ES-I3 (cell line): ENCODE measurements at regions not wholly inside any gene's neighbourhood (a gene's known extent, or its start where the extent isn't known, plus 50 kb on each side); places are given as distances from the start of the nearest gene placed in this dataset.

ENCODE experiments used
- H3K36me3 ChIP-seq: 2 replicates; pipeline ENCODE4 v1.6.1; 2013; ENCODE audit warnings: mild to moderate bottlenecking, low read length, control low read depth, moderate library complexity; ENCODE audit not compliant: insufficient read depth
- H3K4me1 ChIP-seq: 2 replicates; pipeline ENCODE4 v1.6.1; 2013; ENCODE audit warnings: mild to moderate bottlenecking, control low read depth, low read length; ENCODE audit not compliant: insufficient read depth
- H3K9ac ChIP-seq: 2 replicates; pipeline ENCODE4 v1.6.1; 2013; ENCODE audit warnings: low read depth, mild to moderate bottlenecking, low read length, moderate library complexity
- H3K9me3 ChIP-seq: 2 replicates; pipeline ENCODE4 v1.6.1; 2013; ENCODE audit warnings: mild to moderate bottlenecking, low read length, moderate library complexity; ENCODE audit not compliant: control insufficient read depth, insufficient read depth

DNA sequence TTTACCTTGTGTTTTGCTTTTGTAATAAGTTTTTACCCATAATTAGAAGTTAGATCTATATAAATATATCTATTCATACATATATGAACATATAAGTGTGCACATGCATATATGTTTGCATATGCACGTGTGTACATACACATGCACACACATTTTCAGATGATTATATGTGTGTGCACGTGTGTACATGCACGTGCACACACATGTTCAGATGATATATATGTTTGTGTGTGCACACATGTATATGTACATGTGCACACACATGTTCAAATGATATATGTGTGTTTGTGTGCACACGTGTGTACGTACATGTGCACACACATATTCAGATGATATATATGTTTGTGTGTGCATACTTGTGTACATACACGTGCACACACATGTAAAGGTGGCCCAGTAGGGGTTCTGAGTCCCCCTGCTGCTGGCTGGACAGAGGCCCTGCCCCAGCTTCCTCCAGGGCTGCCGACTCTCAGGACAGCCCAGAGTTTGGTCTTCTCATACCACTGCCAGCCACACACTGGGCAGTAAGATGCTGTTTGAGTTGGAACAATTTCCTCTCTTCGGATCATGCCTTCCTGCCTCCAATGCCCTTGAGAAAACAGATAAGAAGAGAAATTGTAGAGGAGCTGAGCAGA, 252.3 kb upstream of the PPP2R2D start:
- H3K4me1 ChIP-seq: peaks cover 12% of the 10 kb centered on the region
- H3K9me3 ChIP-seq: peaks cover 3% of the 10 kb centered on the region; the same call in 1 of the 2 replicates
- no peaks in the 10 kb centered on the region for H3K36me3 ChIP-seq
- no peak overlapping the region for H3K9ac ChIP-seq

- Histone ChIP-seq H3K9ac (no peak overlapping the region), H3K4me1 (peaks cover 12% of the 10 kb centered on the region), H3K9me3 (peaks cover 3% of the 10 kb centered on the region; the same call in 1 of the 2 replicates), H3K36me3 (no peaks in the 10 kb centered on the region)
Measured at GRCh38 chr10:131649617-131650016, 251.2 kb upstream of the PPP2R2D start.

GRCh38 chr10:131650169-131650705, 250.6 kb upstream of the PPP2R2D start:
- peaks cover 12% of the 10 kb centered on the region for H3K4me1 ChIP-seq
- H3K36me3 ChIP-seq: no peaks in the 10 kb centered on the region
- H3K9me3 ChIP-seq: peaks cover 3% of the 10 kb centered on the region; the same call in 1 of the 2 replicates
- no peak overlapping the region for H3K9ac ChIP-seq

DNA sequence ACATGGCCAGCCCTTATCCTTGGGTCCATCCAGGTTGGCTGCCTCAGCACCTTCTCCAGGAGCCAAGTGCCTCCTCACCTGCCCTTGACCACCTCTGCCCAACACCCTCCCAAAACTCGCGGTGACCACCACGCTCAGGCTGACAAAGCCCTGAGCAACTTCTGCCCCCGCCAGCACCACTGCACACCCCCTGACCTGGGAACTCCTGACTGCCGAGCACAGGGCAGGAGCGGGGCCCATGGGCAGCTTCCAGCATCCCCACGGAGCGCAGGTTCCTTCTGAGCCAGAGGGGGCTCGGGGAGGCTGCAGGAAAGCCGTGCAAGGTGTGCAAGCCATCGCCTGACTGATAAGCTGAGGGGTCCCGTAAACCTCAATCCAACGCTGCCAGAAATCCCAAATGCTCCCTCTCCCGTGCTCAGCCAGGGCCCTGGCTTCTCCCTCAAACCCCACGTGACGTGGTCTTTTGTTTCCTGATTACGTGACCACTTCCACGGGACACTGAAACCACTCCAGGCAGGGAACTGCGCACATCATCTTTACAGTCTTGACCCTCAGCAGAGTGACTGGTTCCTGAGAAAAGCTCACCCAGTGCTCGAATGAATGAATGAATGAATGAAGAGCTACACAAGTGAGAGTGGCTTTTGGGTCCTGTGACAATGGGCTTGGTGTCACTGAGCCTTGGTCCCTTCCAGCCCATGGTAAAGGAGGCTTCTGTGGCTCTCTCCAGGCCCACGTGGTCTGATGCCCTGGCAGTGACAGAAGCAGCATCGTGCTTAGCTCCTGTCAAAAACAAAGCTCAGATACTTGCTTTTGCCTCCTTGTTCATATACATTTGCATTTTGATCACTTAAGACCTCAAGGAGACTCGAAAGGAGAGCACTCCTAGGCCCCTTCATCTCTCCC, 249.8 kb upstream of the PPP2R2D start:
- Histone ChIP-seq H3K9ac (no peak overlapping the region; the same call in 1 of the 2 replicates), H3K9me3 (peaks cover 3% of the 10 kb centered on the region; the same call in 1 of the 2 replicates), H3K4me1 (peaks cover 12% of the 10 kb centered on the region), H3K36me3 (no peaks in the 10 kb centered on the region)

- peak overlapping the region; percentile 27 for H3K9ac ChIP-seq
- H3K36me3 ChIP-seq: no peaks in the 10 kb centered on the region
- peaks cover 12% of the 10 kb centered on the region for H3K4me1 ChIP-seq
- H3K9me3 ChIP-seq: no peaks in the 10 kb centered on the region
Measured at GRCh38 chr10:131651674-131652437, 249.0 kb upstream of the PPP2R2D start.

- no peaks in the 10 kb centered on the region for H3K9me3 ChIP-seq
- H3K9ac ChIP-seq: no peak overlapping the region; the same call in 1 of the 2 replicates
- no peaks in the 10 kb centered on the region for H3K36me3 ChIP-seq
- peaks cover 12% of the 10 kb centered on the region for H3K4me1 ChIP-seq
Measured at GRCh38 chr10:131652438-131653139, 248.2 kb upstream of the PPP2R2D start.

- Histone ChIP-seq H3K36me3 (no peaks in the 10 kb centered on the region), H3K9ac (no peak overlapping the region), H3K4me1 (peaks cover 12% of the 10 kb centered on the region), H3K9me3 (no peaks in the 10 kb centered on the region)
Measured at GRCh38 chr10:131653140-131653539, 247.7 kb upstream of the PPP2R2D start.

DNA sequence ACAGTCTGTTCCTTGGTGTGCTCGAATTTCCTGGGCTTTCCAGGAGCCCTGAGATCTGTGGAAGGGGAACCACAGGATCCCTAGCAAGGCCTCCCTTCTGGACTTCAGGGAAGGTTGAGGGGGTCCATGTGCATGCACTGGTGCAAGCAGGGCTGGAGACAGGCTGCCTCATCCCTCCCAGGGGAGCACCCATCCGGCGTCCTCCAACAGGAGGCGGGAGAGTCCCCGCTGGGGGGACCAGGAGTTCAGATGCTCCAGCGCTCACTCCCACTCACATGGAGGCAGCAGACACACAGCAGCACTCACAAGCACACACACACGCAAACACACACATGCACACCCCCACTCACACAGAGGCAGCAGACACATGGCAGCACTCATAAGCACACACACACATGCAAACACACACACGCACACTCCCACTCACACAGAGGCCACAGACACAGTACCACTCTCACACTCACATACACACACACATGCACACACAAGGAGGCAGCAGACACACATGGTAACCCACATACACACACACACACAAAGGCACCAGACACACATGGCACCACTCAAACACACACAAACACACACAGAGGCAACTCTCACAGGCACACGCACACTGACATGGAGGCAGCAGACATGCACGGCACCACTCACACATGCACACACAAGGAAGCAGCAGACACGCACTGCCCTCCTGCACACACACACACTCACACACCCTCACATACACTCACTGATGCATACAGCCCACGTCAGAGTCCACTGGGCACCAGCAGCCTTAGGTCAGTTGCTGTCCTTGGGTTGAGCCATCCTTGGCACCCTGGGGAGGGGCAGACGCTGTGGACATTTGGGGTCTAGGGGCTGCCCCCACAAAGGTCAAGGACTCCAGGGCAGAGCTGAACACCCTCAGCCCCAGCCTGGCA, 247.0 kb upstream of the PPP2R2D start:
- Histone ChIP-seq H3K9ac (no peak overlapping the region), H3K36me3 (no peaks in the 10 kb centered on the region), H3K9me3 (no peaks in the 10 kb centered on the region), H3K4me1 (peaks cover 12% of the 10 kb centered on the region)

DNA sequence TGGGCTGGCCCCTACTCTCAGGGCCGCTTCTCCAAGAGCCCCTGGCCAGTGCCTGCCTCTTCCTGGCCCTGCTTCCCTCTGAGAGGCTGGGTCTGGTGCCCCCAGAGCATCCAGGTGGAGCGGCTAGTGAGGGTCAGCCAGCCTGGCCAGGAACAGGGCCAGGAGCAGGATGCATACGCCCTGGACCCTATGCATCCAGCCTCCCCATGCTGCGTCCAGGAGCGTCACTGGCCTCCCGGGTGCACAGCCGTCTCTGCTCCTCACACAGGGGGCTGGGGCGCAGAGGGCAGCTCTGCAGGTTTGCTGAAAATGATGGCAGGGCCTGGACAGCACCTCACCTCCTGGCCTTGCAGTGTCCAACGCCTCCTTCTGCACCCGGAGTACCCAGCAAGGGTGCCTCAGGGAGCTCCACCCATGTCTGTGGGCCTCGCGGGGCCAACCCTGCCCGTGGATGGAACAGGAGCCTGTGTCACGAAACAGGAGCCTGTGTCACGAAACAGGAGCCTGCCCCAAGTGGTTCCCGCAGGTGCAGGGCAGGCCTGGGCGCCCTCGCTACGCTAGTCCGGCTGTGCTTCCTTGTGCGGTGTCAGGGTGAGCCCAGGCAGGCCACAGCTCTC, 246.2 kb upstream of the PPP2R2D start:
- Histone ChIP-seq H3K9me3 (no peaks in the 10 kb centered on the region), H3K9ac (no peak overlapping the region), H3K36me3 (no peaks in the 10 kb centered on the region), H3K4me1 (peaks cover 12% of the 10 kb centered on the region)

- Histone ChIP-seq H3K4me1 (peaks cover 12% of the 10 kb centered on the region), H3K9ac (no peak overlapping the region), H3K36me3 (no peaks in the 10 kb centered on the region), H3K9me3 (0 out of 2 replicates have a peak, but pooled peaks cover 3% of the 10 kb centered on the region)
Measured at GRCh38 chr10:131655101-131655849, 245.5 kb upstream of the PPP2R2D start.

GRCh38 chr10:131656009-131656408, 244.8 kb upstream of the PPP2R2D start:
- Histone ChIP-seq H3K9me3 (0 out of 2 replicates have a peak, but pooled peaks cover 3% of the 10 kb centered on the region), H3K9ac (no peak overlapping the region), H3K4me1 (peaks cover 11% of the 10 kb centered on the region), H3K36me3 (no peaks in the 10 kb centered on the region)

GRCh38 chr10:131656431-131656841, 244.4 kb upstream of the PPP2R2D start:
- Histone ChIP-seq H3K4me1 (peaks cover 8% of the 10 kb centered on the region), H3K36me3 (no peaks in the 10 kb centered on the region)

More at GRCh38 chr10:131656431-131656841, 244.4 kb upstream of the PPP2R2D start:
- no peak overlapping the region for H3K9ac ChIP-seq
- H3K9me3 ChIP-seq: 0 out of 2 replicates have a peak, but pooled peaks cover 3% of the 10 kb centered on the region
